Cardiac fibroblast (primary cell): ENCODE measurements at regions not wholly inside any gene's neighbourhood (a gene's known extent, or its start where the extent isn't known, plus 50 kb on each side); places are given as distances from the start of the nearest gene placed in this dataset.

Experiments used
- DNase-seq, 2 donors: peaks; one replicate each; pipeline versions ENCODE4 v3.0.0 to v3.0.0-alpha.2; 2010; ENCODE audit warnings: low read depth in 2 of 2
- H3K4me3 ChIP-seq, 2 donors: replicated peaks in 1 of 2; 1 replicate in 1 of 2; 2 replicates in 1 of 2; pipeline ENCODE4 v1.5.1; 2011; ENCODE audit warnings: low read depth in 2 of 2, low read length in 2 of 2, mild to moderate bottlenecking in 2 of 2, moderate library complexity in 1 of 2
- TF ChIP-seq, protein P1 (sequence below): IDR thresholded peaks from one replicate; pipeline ENCODE4 v1.5.1; 2011; ENCODE audit warnings: low read depth, mild to moderate bottlenecking, low read length, inconsistent platforms

DNA sequence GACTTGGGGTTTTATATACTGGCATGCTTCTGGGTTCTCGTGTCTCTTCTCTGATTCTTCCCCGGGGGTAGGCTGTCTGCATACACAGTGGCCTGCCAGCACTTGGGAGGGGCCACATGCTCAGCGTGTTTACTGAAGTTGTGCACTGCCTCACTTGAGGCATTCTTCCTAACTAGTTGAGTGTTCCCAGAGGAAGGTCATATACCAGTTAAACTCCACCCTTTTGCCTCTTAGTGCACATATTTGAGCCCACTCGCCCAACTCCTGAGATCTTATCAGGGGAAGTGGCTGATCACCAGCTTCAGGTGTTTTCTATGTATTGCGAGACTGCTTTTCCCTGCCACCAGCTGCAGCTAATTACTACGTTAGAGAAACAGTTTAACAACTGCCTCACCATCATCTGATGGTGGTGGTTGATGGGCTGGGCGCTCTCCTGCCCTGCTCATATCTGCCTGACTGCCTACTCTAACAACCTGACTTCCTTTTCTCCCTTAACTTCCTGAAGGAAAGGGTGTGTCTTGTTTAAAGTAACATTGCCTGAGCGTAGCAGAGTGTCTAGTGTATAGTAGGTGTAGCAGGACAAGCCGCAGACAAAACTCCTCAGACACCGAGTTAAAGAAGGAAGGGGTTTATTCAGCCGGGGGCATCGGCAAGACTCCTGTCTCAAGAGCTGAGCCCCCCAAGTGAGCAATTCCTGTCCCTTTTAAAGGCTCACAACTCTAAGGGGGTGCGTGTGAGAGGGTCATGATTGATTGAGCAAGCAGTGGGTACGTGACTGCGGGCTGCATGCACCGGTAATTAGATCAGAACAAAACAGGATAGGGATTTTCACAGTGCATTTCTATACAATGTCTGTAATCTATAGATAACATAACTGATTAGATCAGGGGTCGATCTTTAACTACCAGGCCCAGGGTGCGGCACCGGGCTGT is 60.1 kb upstream of the CLINT1 start:
- H3K4me3 ChIP-seq, result no peak overlapping the region
- DNase-seq, result peak in 1 of 2 donors; percentile 6
- TF ChIP-seq, protein P1, sequence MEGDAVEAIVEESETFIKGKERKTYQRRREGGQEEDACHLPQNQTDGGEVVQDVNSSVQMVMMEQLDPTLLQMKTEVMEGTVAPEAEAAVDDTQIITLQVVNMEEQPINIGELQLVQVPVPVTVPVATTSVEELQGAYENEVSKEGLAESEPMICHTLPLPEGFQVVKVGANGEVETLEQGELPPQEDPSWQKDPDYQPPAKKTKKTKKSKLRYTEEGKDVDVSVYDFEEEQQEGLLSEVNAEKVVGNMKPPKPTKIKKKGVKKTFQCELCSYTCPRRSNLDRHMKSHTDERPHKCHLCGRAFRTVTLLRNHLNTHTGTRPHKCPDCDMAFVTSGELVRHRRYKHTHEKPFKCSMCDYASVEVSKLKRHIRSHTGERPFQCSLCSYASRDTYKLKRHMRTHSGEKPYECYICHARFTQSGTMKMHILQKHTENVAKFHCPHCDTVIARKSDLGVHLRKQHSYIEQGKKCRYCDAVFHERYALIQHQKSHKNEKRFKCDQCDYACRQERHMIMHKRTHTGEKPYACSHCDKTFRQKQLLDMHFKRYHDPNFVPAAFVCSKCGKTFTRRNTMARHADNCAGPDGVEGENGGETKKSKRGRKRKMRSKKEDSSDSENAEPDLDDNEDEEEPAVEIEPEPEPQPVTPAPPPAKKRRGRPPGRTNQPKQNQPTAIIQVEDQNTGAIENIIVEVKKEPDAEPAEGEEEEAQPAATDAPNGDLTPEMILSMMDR, result no peak

DNA sequence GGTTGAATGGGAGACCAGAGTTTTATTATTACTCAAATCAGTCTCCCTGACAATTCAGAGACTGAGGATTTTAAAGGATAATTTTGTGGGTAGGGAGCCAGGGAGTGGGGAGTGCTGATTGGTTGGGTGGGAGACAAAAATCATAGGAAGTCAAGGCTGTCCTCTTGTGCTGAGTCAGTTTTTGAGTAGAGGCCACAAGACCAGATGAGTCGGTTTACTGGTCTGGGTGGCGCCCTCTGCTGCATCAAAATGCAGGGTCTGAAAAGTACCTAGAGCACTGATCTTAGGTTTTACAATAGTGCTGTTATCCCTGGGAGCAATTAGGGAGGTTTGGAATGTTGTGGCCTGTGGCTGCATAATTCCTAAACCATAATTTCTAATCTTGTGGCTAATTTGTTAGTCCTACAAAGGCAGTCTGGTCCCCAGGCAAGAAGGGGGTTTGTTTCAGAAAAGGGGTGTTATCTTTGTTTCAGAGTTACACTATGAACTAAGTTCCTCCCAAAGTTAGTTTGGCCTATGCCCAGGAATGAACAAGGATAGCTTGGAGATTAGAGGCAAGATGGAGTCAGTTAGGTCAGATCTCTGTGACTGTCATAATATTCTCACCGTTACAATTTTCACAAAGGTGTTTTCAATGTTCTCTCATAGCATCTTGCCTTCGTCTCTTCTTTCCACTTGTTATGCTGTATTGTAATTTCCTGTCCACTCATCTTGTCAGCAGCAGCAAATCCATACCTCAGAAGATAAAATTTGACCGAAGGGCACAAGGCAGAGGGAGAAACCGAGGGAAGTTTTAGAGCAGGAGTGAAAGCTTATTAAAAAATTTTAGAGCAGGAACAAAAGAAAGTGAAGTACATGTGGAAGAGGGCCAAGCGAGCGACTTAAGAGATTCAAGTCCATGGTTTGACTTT is 59.2 kb upstream of the CLINT1 start:
- H3K4me3 ChIP-seq, result no peak overlapping the region
- TF ChIP-seq, protein P1, result peak; percentile 67
- DNase-seq, result peak; percentile 84 to 85

DNA sequence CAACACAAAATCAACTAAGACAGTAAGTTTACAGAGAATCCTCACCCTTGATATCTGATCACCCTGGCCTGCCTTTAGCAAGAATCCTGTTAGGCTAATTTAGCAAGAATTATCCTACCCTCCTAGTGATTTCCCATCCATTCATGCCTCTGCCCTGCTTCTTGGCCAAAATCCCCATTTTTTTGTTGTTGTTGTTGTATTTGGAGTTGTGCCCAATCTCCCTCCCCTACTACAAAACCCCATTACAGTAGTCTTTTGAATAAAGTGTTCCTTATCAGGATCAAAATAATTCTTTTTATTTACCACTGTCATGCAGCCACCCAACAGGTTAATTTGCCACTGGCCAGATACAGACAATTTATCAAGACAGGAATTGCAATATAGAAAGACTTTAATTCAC is 58.5 kb upstream of the CLINT1 start:
- no peak overlapping the region for H3K4me3 ChIP-seq
- TF ChIP-seq, protein P1, result no peak
- DNase-seq, result peak; percentile 23 to 28

DNA sequence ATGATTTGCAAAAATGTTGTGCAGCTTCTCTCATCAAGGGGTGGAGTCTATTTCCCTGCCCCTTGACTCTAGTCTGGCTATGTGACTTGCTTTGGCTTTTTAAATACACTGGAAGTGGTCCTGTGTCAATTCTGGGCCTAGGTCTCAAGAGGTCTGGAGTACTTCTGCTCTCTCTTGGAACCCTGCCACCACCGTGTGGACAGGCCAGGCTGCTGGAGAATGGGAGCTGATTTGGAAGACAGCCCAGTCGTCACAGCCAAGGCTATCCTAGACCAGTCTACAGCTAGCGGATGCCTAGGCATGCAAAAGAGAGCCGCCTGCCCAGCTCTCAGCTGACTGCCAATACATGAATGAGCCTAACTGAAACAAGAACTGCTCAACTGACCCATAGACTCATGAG is 56.7 kb upstream of the CLINT1 start:
- TF ChIP-seq, protein P1, result no peak
- H3K4me3 ChIP-seq, result no peak overlapping the region
- DNase-seq, result peak; percentile 27 to 87

DNA sequence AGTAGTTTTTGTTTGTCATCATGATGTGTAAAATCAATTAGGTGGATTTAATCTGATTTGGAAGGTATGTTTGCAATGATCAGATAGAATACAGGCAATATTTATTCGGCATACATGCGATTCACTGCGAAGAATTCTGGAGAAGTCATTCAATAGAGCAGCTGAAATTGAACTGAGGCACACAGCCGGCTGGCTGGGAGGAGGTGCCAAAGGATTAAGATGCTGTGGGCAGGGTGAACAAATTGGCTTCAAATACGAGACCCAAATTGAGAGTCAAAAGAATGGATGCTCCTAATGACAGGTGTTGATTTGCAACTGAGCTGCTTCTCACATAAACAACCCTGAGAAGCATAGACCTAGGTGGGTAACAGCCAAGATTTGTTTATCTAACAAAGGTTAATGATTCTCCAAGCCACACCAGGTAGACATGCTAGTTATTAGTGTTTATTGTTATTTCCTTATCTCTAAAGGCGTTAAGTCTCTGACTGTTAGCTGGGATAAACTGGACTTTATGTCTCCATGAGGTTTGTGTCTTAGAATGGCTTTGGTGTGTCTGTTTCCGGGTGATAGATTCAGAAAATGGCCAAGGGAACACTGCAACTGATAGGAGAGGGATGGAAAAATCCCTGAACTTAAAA is 55.3 kb upstream of the CLINT1 start:
- TF ChIP-seq, protein P1, result no peak
- no peak overlapping the region for H3K4me3 ChIP-seq
- DNase-seq, result no peak

DNA sequence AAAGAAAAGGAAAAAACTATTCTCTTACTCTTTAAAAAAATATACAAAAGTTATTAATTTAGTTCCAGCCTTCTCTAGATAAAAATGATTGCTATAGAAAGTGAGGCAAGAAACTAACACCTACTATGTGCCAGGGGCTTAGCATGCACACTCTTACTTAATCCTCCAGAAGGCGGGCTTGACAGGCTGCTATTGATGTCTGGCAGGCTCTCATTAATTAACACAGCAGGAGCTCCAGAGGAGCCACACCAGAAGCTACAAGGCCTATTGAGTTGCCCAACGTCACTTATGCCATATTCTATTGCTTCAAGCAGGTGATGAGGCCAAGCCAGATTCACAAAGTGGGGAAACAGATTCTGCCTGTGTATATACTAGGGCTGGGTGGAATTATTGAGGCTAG is 54.6 kb upstream of the CLINT1 start:
- no peak overlapping the region for H3K4me3 ChIP-seq
- DNase-seq, result no peak
- TF ChIP-seq, protein P1, result no peak
